ENCODE measurements at regions not wholly inside any gene's neighbourhood (a gene's known extent, or its start where the extent isn't known, plus 50 kb on each side); places are given as distances from the start of the nearest gene placed in this dataset.
A peak's percentile ranks its signal among the peaks of the same experiment; 100 is the strongest.

- TF ChIP-seq, protein P1, sequence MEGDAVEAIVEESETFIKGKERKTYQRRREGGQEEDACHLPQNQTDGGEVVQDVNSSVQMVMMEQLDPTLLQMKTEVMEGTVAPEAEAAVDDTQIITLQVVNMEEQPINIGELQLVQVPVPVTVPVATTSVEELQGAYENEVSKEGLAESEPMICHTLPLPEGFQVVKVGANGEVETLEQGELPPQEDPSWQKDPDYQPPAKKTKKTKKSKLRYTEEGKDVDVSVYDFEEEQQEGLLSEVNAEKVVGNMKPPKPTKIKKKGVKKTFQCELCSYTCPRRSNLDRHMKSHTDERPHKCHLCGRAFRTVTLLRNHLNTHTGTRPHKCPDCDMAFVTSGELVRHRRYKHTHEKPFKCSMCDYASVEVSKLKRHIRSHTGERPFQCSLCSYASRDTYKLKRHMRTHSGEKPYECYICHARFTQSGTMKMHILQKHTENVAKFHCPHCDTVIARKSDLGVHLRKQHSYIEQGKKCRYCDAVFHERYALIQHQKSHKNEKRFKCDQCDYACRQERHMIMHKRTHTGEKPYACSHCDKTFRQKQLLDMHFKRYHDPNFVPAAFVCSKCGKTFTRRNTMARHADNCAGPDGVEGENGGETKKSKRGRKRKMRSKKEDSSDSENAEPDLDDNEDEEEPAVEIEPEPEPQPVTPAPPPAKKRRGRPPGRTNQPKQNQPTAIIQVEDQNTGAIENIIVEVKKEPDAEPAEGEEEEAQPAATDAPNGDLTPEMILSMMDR (IDR thresholded peaks at IDR 0.05; ENCODE audit: low read depth, low read length, missing control alignments) = no peak
- H3K4me3 ChIP-seq (ENCODE audit: low read depth, low read length) = no peak overlapping the region
- in situ Hi-C loops (cut with HindIII; ENCODE audit: low sequenced_read_pairs) = no loop called here
- peak; percentile 36 for DNase-seq (ENCODE audit: low read depth)
Observed at GRCh38 chrX:104335756-104336155, 81.0 kb upstream of the ESX1 start.

DNA sequence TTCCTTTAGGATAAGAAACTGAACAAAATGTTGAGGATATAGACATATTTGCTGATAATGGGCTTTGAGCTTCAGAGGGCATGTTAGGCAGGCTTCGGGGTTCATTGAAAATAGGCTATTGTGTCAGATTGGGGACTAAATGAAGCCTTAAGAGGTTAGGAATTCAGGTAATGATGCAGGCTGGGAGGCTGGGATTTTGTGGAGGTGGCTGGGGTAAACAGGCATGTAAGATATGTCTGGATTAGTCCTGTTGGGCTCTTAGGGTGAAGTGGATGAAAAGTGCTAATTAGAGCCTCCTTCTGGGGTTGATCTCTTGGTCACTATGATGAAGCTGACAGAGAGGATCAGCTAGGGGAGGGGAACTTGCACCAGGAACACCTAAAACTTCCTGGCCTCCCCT lies 80.2 kb upstream of the ESX1 start:
- DNase-seq (ENCODE audit: low read depth) = no peak
- TF ChIP-seq, protein P1 (IDR thresholded peaks at IDR 0.05; ENCODE audit: low read depth, low read length, missing control alignments) = no peak
- in situ Hi-C loops (cut with HindIII; ENCODE audit: low sequenced_read_pairs) = no loop called here

GRCh38 chrX:104330966-104331365 lies 76.2 kb upstream of the ESX1 start:
- in situ Hi-C loops (cut with HindIII; ENCODE audit: low sequenced_read_pairs) = no loop called here
- no peak overlapping the region for H3K4me3 ChIP-seq (ENCODE audit: low read depth, low read length)
- DNase-seq (ENCODE audit: low read depth) = no peak
- TF ChIP-seq, protein P1 (IDR thresholded peaks at IDR 0.05; ENCODE audit: low read depth, low read length, missing control alignments) = no peak

More for the DNA sequence above, 80.2 kb upstream of the ESX1 start:
- H3K4me3 ChIP-seq (ENCODE audit: low read depth, low read length) = no peak overlapping the region

DNA sequence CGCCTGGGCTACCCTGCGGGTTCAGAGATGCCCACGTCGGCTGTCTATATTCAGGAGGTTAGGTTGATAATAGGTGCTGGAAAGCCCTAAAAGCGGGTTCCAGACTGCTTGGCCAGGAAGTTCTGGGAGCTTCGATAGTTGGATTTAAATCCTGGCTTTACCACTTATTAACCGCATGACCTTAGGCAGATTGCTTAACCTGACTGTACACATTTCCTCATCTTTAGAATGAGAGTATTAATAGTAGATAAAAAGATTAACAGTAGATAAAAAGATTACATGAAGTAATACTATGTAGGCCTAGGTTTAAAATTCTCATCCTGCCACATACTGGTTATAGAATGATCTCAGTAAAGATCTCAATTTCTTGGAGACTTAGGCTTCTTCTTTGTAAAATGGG lies 75.0 kb upstream of the ESX1 start:
- DNase-seq (ENCODE audit: low read depth) = no peak
- in situ Hi-C loops (cut with HindIII; ENCODE audit: low sequenced_read_pairs) = no loop called here
- no peak overlapping the region for H3K4me3 ChIP-seq (ENCODE audit: low read depth, low read length)

GRCh38 chrX:104325213-104325585 lies 70.5 kb upstream of the ESX1 start:
- in situ Hi-C loops (cut with HindIII; ENCODE audit: low sequenced_read_pairs) = no loop called here
- no peak for DNase-seq (ENCODE audit: low read depth)
- H3K4me3 ChIP-seq (ENCODE audit: low read depth, low read length) = no peak overlapping the region
- TF ChIP-seq, protein P1 (IDR thresholded peaks at IDR 0.05; ENCODE audit: low read depth, low read length, missing control alignments) = no peak

More for the DNA sequence above, 75.0 kb upstream of the ESX1 start:
- TF ChIP-seq, protein P1 (IDR thresholded peaks at IDR 0.05; ENCODE audit: low read depth, low read length, missing control alignments) = no peak

DNA sequence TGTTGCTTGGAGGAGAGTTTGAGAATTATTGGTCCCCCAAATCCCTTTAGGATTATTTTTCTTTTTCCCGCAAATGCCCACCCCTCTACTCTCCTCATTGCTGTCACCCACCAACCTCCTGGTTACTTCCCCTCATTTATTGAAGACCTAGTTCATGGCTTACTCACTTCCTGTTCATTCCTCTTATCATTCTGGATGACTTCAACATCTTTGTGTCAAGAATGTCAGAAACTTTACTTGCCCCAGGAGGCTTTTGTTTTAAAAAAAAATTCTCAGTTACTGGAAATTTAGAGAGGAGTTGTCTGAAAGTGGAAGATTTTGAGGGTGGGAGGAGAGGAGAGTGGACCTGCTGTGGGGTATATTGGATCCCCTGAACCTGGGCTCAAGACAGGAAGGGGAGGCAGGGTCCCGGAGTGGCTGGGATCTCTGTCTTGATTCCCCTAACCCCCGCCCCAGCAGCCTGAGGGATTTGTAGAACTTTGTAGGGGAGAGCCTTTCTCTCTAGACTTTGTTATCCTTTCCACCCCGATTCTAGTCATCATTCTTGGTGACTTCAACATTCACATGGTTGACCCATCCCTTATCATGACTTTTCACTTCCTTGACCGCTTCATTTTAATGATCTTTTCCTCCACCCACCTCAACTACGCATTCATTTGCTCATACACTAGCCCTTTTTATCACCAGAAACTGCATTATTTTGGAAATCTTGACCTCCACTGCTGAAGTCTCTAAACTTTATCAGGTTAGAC lies 69.9 kb upstream of the ESX1 start:
- TF ChIP-seq, protein P1 (IDR thresholded peaks at IDR 0.05; ENCODE audit: low read depth, low read length, missing control alignments) = no peak
- H3K4me3 ChIP-seq (ENCODE audit: low read depth, low read length) = no peak overlapping the region
- in situ Hi-C loops (cut with HindIII; ENCODE audit: low sequenced_read_pairs) = no loop called here
- DNase-seq (ENCODE audit: low read depth) = no peak
